ENCODE measurements at regions not wholly inside any gene's neighbourhood (a gene's known extent, or its start where the extent isn't known, plus 50 kb on each side); places are given as distances from the start of the nearest gene placed in this dataset.

- no peak for DNase-seq
Observed at GRCh38 chr9:87259543-87260518, 237.8 kb upstream of the DAPK1 start.

- no peak for DNase-seq
Observed at GRCh38 chr9:87263291-87263690, 234.4 kb upstream of the DAPK1 start.

GRCh38 chr9:87266697-87267096 is 231.0 kb upstream of the DAPK1 start:
- DNase-seq: no peak

- no peak for DNase-seq
Observed at GRCh38 chr9:87267251-87268070, 230.2 kb upstream of the DAPK1 start.

- DNase-seq: no peak
Observed at GRCh38 chr9:87269296-87270176, 228.1 kb upstream of the DAPK1 start.

GRCh38 chr9:87270221-87270847 is 227.3 kb upstream of the DAPK1 start:
- no peak for DNase-seq

- no peak for DNase-seq
Observed at GRCh38 chr9:87270848-87271234, 226.8 kb upstream of the DAPK1 start.

GRCh38 chr9:87271696-87272477 is 225.8 kb upstream of the DAPK1 start:
- DNase-seq: no peak

GRCh38 chr9:87275047-87275725 is 222.5 kb upstream of the DAPK1 start:
- no peak for DNase-seq

- no peak for DNase-seq
Observed at GRCh38 chr9:87276327-87276841, 221.3 kb upstream of the DAPK1 start.

- no peak for DNase-seq
Observed at GRCh38 chr9:87276851-87277261, 220.8 kb upstream of the DAPK1 start.

GRCh38 chr9:87277346-87277745 is 220.3 kb upstream of the DAPK1 start:
- DNase-seq: no peak

GRCh38 chr9:87278971-87279733 is 218.5 kb upstream of the DAPK1 start:
- no peak for DNase-seq

- DNase-seq: no peak
Observed at GRCh38 chr9:87280421-87280820, 217.2 kb upstream of the DAPK1 start.

GRCh38 chr9:87282538-87282937 is 215.1 kb upstream of the DAPK1 start:
- DNase-seq: no peak

GRCh38 chr9:87283585-87283984 is 214.1 kb upstream of the DAPK1 start:
- DNase-seq: no peak

GRCh38 chr9:87285183-87285850 is 212.3 kb upstream of the DAPK1 start:
- no peak for DNase-seq

GRCh38 chr9:87286506-87286905 is 211.2 kb upstream of the DAPK1 start:
- no peak for DNase-seq

All from NCI-H345 (cell line).